SJSA1 (cell line): ENCODE measurements at regions not wholly inside any gene's neighbourhood (a gene's known extent, or its start where the extent isn't known, plus 50 kb on each side); places are given as distances from the start of the nearest gene placed in this dataset.

Experiments
- DNase-seq, 2 experiments: peaks; one replicate each; pipeline ENCODE4 v3.0.0-alpha.2; 2015 to 2020; ENCODE audit warnings: low spot score in 2 of 2, low read depth in 1 of 2
- H3K27ac ChIP-seq: fragments of 250-450 bp; sonication (Bioruptor Pico); 2 replicates; pipeline ENCODE4 v1.5.1; 2020; ENCODE audit warnings: mild to moderate bottlenecking, moderate library complexity
- H3K27me3 ChIP-seq: fragments of 250-450 bp; sonication (Bioruptor Pico); replicated peaks from 2 replicates; pipeline ENCODE4 v1.5.1; 2020; ENCODE audit warnings: mild to moderate bottlenecking, moderate library complexity
- H3K36me3 ChIP-seq: fragments of 250-450 bp; sonication (Bioruptor Pico); 2 replicates; pipeline ENCODE4 v1.5.1; 2020; ENCODE audit warnings: mild to moderate bottlenecking
- H3K4me1 ChIP-seq: fragments of 250-450 bp; sonication (Bioruptor Pico); replicated peaks from 2 replicates; pipeline ENCODE4 v1.6.1; 2021; ENCODE audit warnings: mild to moderate bottlenecking
- H3K4me3 ChIP-seq: fragments of 250-450 bp; sonication (Bioruptor Pico); 2 replicates; pipeline ENCODE4 v1.5.1; 2020; ENCODE audit warnings: mild to moderate bottlenecking
- H3K9me3 ChIP-seq: fragments of 250-450 bp; sonication (Bioruptor Pico); replicated peaks from 2 replicates; pipeline ENCODE4 v1.5.1; 2020; ENCODE audit warnings: mild to moderate bottlenecking

- no peak for DNase-seq
- no peaks in the 10 kb centered on the region for H3K27me3 ChIP-seq
- H3K4me1 ChIP-seq = no peaks in the 10 kb centered on the region
- no peaks in the 10 kb centered on the region for H3K9me3 ChIP-seq
- no peaks in the 10 kb centered on the region for H3K36me3 ChIP-seq
- H3K27ac ChIP-seq = no peak overlapping the region
- H3K4me3 ChIP-seq = no peak overlapping the region
Measured at GRCh38 chr4:96205143-96205936, 365.4 kb downstream of the PDHA2 start.

GRCh38 chr4:96227515-96227914 lies 387.6 kb downstream of the PDHA2 start:
- Histone ChIP-seq H3K4me1 (no peaks in the 10 kb centered on the region), H3K9me3 (no peaks in the 10 kb centered on the region), H3K27me3 (no peaks in the 10 kb centered on the region), H3K27ac (no peak overlapping the region), H3K36me3 (no peaks in the 10 kb centered on the region), H3K4me3 (no peak overlapping the region)
- no peak for DNase-seq

GRCh38 chr4:96228463-96228862 lies 388.6 kb downstream of the PDHA2 start:
- Histone ChIP-seq H3K4me1 (no peaks in the 10 kb centered on the region), H3K36me3 (no peaks in the 10 kb centered on the region), H3K27ac (no peak overlapping the region), H3K27me3 (no peaks in the 10 kb centered on the region), H3K9me3 (no peaks in the 10 kb centered on the region), H3K4me3 (no peak overlapping the region)
- no peak for DNase-seq

GRCh38 chr4:96240041-96240440 lies 400.1 kb downstream of the PDHA2 start:
- no peaks in the 10 kb centered on the region for H3K4me1 ChIP-seq
- H3K27me3 ChIP-seq = no peaks in the 10 kb centered on the region
- no peak overlapping the region for H3K27ac ChIP-seq
- no peak overlapping the region for H3K4me3 ChIP-seq
- DNase-seq = no peak
- no peaks in the 10 kb centered on the region for H3K36me3 ChIP-seq
- no peaks in the 10 kb centered on the region for H3K9me3 ChIP-seq

GRCh38 chr4:96241819-96242218 lies 401.9 kb downstream of the PDHA2 start:
- Histone ChIP-seq H3K27me3 (no peaks in the 10 kb centered on the region), H3K4me1 (no peaks in the 10 kb centered on the region)
- DNase-seq = no peak

GRCh38 chr4:96247096-96247495 lies 407.2 kb downstream of the PDHA2 start:
- no peak for DNase-seq
- no peak overlapping the region for H3K4me3 ChIP-seq
- no peaks in the 10 kb centered on the region for H3K4me1 ChIP-seq
- H3K27me3 ChIP-seq = no peaks in the 10 kb centered on the region
- no peaks in the 10 kb centered on the region for H3K9me3 ChIP-seq
- no peak overlapping the region for H3K27ac ChIP-seq
- H3K36me3 ChIP-seq = no peaks in the 10 kb centered on the region

More at GRCh38 chr4:96241819-96242218, 401.9 kb downstream of the PDHA2 start:
- Histone ChIP-seq H3K9me3 (no peaks in the 10 kb centered on the region), H3K36me3 (no peaks in the 10 kb centered on the region), H3K27ac (no peak overlapping the region), H3K4me3 (no peak overlapping the region)

- no peak overlapping the region for H3K4me3 ChIP-seq
- no peaks in the 10 kb centered on the region for H3K27me3 ChIP-seq
- no peaks in the 10 kb centered on the region for H3K36me3 ChIP-seq
- H3K27ac ChIP-seq = no peak overlapping the region
- DNase-seq = no peak
- H3K9me3 ChIP-seq = no peaks in the 10 kb centered on the region
- H3K4me1 ChIP-seq = no peaks in the 10 kb centered on the region
Measured at GRCh38 chr4:96248225-96248624, 408.3 kb downstream of the PDHA2 start.

GRCh38 chr4:96260064-96260682 lies 420.3 kb downstream of the PDHA2 start:
- Histone ChIP-seq H3K36me3 (no peaks in the 10 kb centered on the region), H3K27ac (no peak overlapping the region), H3K27me3 (no peaks in the 10 kb centered on the region), H3K4me1 (no peaks in the 10 kb centered on the region), H3K9me3 (no peaks in the 10 kb centered on the region), H3K4me3 (no peak overlapping the region)
- no peak for DNase-seq

GRCh38 chr4:96262057-96262456 lies 422.2 kb downstream of the PDHA2 start:
- no peak for DNase-seq
- H3K27me3 ChIP-seq = no peaks in the 10 kb centered on the region
- H3K36me3 ChIP-seq = no peaks in the 10 kb centered on the region
- no peaks in the 10 kb centered on the region for H3K4me1 ChIP-seq
- H3K9me3 ChIP-seq = no peaks in the 10 kb centered on the region
- H3K4me3 ChIP-seq = no peak overlapping the region
- H3K27ac ChIP-seq = no peak overlapping the region

- no peak for DNase-seq
- no peaks in the 10 kb centered on the region for H3K4me1 ChIP-seq
- H3K9me3 ChIP-seq = no peaks in the 10 kb centered on the region
- no peak overlapping the region for H3K4me3 ChIP-seq
- no peak overlapping the region for H3K27ac ChIP-seq
- H3K27me3 ChIP-seq = no peaks in the 10 kb centered on the region
- H3K36me3 ChIP-seq = no peaks in the 10 kb centered on the region
Measured at GRCh38 chr4:96263291-96263690, 423.4 kb downstream of the PDHA2 start.

GRCh38 chr4:96264941-96265463 lies 425.1 kb downstream of the PDHA2 start:
- Histone ChIP-seq H3K36me3 (no peaks in the 10 kb centered on the region), H3K4me1 (no peaks in the 10 kb centered on the region), H3K27ac (no peak overlapping the region), H3K4me3 (no peak overlapping the region), H3K9me3 (no peaks in the 10 kb centered on the region), H3K27me3 (no peaks in the 10 kb centered on the region)
- no peak for DNase-seq

- H3K9me3 ChIP-seq = no peaks in the 10 kb centered on the region
- no peaks in the 10 kb centered on the region for H3K27me3 ChIP-seq
- H3K4me3 ChIP-seq = no peak overlapping the region
- no peaks in the 10 kb centered on the region for H3K4me1 ChIP-seq
- DNase-seq = no peak
- H3K27ac ChIP-seq = no peak overlapping the region
- H3K36me3 ChIP-seq = no peaks in the 10 kb centered on the region
Measured at GRCh38 chr4:96293806-96294205, 453.9 kb downstream of the PDHA2 start.

- no peak for DNase-seq
- Histone ChIP-seq H3K9me3 (no peaks in the 10 kb centered on the region), H3K4me3 (no peak overlapping the region), H3K36me3 (no peaks in the 10 kb centered on the region), H3K4me1 (no peaks in the 10 kb centered on the region), H3K27ac (no peak overlapping the region), H3K27me3 (no peaks in the 10 kb centered on the region)
Measured at GRCh38 chr4:96295143-96295741, 455.3 kb downstream of the PDHA2 start.

GRCh38 chr4:96301715-96302114 lies 461.8 kb downstream of the PDHA2 start:
- DNase-seq = no peak
- H3K27me3 ChIP-seq = no peaks in the 10 kb centered on the region
- no peaks in the 10 kb centered on the region for H3K36me3 ChIP-seq
- no peak overlapping the region for H3K4me3 ChIP-seq
- no peak overlapping the region for H3K27ac ChIP-seq
- no peaks in the 10 kb centered on the region for H3K9me3 ChIP-seq
- H3K4me1 ChIP-seq = no peaks in the 10 kb centered on the region
